Right forelimb (tissue), 1 donor: ENCODE measurements at regions not wholly inside any gene's neighbourhood (a gene's known extent, or its start where the extent isn't known, plus 50 kb on each side); places are given as distances from the start of the nearest gene placed in this dataset.

Experiments
- DNase-seq: peaks from one replicate; pipeline ENCODE4 v3.0.0-alpha.2; 2018

DNA sequence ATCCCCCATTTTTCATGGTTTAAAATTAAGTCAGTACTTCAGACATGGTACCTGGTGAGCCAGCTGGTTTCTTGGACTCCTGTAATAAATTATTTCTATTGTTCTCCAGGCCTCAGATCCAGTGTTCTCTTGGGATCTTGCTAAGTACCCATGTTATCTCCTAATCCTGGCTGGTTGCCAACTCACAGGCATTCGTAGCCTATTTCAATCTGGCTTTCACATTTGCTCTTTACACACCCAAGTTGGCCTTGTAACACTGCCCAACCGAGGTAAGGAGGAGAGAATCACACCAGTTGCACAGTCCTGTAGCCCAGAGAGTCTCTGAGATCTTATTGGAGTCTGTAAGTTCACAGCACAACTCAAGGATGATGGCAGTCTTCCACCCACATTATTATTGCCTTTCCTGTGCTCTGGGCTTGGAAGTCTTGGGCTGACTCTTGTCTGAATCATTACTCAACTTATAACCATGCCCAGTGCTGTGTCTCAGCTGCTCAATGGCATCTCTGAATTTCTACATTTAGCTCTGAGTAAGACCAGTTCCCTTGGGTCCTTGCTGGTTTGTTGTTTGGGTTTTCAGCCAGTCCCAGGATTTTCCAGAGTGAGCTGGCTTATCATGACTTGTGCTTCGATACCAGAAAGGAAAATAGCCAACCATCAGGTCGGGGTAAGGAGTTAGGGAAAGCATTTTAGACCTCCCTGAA lies 76.6 kb upstream of the KLF12 start:
- no peak for DNase-seq

- no peak for DNase-seq
These were observed 72.7 kb upstream of the KLF12 start for GRCh38 chr13:74206855-74207254.

- DNase-seq: no peak
These were observed 71.9 kb upstream of the KLF12 start for GRCh38 chr13:74206061-74206561.

DNA sequence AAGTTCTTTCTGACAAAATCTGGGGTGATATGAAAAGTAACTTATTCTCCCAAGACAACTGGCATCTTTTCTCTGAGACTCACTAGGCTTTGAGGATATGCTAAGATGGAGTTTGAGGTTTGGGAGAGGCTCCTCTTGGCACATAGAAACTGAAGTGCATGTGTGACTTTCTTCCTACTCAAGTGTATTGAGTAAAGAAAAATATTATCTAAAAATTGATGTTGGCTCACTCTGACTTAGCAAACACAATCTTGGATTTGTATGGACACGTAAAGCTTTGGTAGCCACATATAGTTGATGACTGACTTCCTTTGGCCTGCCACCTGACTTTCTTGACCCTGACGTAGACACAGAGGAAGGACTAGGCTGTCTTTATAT lies 71.1 kb upstream of the KLF12 start:
- no peak for DNase-seq

DNA sequence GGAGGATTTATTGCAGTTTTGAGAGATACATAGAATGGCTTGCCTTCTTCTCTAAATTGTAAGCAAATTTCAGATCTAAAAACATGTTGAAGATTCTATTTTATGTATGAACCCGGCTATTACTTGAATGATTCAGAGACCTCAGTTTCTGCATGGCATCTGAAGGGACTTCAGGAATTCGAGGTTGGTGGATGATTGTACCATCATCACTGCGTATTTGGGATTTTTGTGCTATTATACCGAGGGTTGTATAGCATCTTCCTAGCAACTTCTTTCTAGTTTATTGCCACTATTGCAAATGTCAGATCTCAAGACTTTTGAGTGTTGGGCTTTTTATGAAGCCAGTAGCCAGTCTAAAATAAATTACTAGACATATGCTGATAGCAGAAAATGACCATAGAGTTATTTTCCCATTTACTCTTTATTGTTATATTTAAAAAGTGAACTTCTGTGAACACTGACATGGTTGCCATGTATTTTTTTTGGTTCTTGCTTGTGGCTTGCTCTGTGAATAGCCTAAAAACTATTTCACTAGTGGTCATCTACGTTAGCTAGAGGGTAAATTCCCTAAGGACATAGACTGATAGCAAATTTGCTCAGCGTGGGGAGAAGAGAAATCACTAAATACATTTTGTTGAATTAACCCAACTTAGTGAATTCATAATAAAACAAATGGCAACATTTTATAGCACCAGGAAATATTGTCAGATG lies 70.6 kb upstream of the KLF12 start:
- DNase-seq: no peak

- no peak for DNase-seq
These were observed 69.4 kb upstream of the KLF12 start for GRCh38 chr13:74203576-74203975.

- DNase-seq: no peak
These were observed 68.1 kb upstream of the KLF12 start for GRCh38 chr13:74202129-74202813.

DNA sequence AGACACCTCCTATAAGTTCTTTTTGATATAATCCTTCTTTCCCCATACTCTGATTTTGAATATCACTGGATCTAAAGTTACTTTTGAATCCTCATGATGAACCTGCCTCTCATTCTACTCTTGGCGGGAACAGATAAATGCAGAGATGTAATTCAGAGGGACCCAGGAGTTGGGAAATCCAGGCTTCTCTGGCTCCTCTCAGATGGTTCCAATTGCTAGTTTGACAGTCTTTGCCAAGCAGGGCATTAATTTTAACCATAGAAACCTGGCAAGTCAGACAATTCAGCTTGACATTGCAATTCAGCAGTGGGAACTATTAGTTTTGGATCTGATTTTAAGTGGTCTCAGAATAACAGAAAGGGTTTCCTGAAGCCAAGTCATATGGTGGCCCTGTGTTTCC lies 67.3 kb upstream of the KLF12 start:
- DNase-seq: no peak

GRCh38 chr13:74200081-74200480 lies 65.9 kb upstream of the KLF12 start:
- no peak for DNase-seq

DNA sequence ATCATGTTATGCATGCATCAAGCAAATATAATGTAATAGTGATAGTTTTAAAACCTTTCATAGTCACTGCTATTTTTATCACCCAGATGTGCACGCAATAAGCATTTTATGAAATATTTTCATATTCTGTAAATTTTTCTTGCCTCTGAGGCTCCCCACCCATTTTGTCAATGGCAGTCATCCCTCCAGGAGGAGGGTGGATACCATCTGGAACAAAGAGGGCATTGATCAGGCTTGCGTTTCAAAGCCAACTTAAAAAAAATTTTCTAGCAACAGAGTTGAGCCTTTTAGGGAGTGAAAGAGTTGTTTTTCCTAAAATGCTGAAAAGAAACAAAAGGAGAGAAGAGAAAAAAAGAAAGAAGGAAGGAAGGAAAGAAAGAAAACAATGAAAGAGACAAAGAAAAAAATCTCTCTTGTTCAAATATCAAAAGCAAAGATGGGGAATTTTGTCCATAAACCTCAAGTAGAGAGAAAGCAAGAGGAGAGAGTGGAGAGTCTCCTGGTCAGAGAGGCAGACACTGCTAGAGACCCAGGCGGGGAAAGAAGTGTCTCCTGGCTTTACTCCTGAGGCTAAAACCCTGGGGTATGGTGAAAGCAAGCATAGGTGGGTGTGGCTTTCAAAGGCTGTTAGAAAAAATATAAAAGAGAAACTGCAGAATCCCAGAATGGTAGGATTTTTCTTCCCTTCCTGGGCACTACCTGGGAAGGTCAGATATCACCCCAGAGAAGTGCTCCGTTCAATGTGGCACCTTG lies 63.6 kb upstream of the KLF12 start:
- DNase-seq: no peak

DNA sequence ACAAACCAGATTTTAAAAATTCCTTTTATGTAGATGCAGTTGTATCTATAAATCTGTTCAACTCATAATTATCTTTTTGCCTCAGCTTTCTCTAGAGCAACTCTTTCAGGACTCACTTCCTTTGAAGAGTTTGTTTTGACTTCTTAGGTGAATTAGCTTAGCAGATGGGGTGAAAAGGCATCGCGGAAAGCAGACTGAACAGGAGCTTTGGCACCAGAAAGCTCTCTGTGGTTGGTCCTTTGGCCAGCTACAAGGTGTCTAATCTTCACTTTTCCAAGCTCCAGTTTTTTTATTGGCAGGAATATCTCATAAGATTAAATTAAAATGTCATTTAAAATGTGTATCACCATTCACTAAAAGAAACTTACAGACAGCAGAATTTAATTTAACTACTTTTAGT lies 60.6 kb upstream of the KLF12 start:
- no peak for DNase-seq

GRCh38 chr13:74193391-74193790 lies 59.2 kb upstream of the KLF12 start:
- no peak for DNase-seq

- DNase-seq: no peak
These were observed 57.2 kb upstream of the KLF12 start for GRCh38 chr13:74191410-74191809.

- no peak for DNase-seq
These were observed 56.8 kb upstream of the KLF12 start for GRCh38 chr13:74190999-74191398.

DNA sequence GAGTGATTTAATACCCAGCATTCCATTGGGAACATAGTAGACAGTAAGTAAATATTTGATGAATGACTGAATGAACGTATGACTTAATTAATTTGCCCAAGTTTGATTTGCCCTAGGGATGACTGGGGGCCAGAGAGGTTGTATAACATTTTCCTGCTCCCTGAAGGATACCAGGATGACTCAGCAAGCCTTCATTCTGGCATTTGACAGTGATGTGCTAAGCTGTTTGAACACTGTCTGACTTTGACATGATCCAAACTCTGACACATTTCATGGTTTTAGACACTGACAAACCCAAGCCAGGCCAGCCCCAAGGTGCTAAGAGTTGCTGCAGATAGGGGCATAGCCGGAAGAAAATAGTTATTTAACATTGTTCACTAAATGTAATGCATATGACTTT lies 53.4 kb upstream of the KLF12 start:
- no peak for DNase-seq

DNA sequence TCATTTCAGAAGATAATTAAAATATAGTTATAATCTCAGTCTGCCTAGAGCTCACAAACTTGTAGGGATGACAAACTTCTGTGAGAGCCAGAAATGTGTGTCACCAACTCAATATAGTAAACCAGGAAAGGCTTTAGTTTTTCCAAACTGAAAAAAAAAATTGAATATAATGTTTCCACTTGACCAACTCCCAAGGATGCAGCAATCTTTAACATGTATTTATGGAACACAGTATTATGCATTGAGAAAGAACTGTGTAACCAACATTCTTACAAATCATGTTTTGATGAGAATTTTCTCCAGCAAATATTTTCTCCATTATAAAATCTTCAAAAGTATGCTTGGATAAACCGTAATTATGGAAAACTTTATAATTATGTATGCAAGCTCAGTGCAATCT lies 50.1 kb upstream of the KLF12 start:
- no peak for DNase-seq
